SH-SY5Y (cell line): ENCODE measurements at regions not wholly inside any gene's neighbourhood (a gene's known extent, or its start where the extent isn't known, plus 50 kb on each side); places are given as distances from the start of the nearest gene placed in this dataset.

Source experiments
- GATA2 ChIP-seq: IDR thresholded peaks from 2 replicates; pipeline ENCODE4 v1.6.1; 2011; ENCODE audit warnings: mild to moderate bottlenecking, low read depth, low read length
- GATA3 ChIP-seq: IDR thresholded peaks from 2 replicates; pipeline ENCODE4 v1.6.1; 2011; ENCODE audit warnings: low read depth, mild to moderate bottlenecking, low read length, moderate library complexity

DNA sequence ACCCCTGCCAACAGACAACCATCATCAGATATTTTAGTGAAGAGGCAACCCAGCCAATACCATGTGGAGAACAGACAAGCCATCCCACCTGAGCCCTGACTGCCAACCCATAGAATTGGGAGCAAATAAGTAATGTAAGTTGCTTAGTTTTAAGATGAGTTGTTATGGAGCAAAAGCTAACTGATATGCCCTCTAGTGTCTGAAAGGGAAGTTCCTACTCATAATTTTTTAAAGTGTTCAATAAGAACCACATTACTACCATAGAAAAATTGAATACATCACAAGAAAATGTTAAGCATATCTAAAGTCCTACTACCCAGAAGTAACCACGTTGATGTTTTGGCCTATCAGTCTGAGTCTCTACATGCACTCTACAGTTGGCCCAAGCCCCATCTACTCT is 50.8 kb upstream of the SLC36A4 start:
- no peak for TF ChIP-seq GATA3
- TF ChIP-seq GATA2, result no peak

GRCh38 chr11:93249459-93250220 is 51.8 kb upstream of the SLC36A4 start:
- no peak for TF ChIP-seq GATA2
- no peak for TF ChIP-seq GATA3

- no peak for TF ChIP-seq GATA2
- TF ChIP-seq GATA3, result no peak
Observed at GRCh38 chr11:93250326-93250725, 52.5 kb upstream of the SLC36A4 start.

GRCh38 chr11:93251922-93252321 is 54.1 kb upstream of the SLC36A4 start:
- no peak for TF ChIP-seq GATA3
- TF ChIP-seq GATA2, result no peak

DNA sequence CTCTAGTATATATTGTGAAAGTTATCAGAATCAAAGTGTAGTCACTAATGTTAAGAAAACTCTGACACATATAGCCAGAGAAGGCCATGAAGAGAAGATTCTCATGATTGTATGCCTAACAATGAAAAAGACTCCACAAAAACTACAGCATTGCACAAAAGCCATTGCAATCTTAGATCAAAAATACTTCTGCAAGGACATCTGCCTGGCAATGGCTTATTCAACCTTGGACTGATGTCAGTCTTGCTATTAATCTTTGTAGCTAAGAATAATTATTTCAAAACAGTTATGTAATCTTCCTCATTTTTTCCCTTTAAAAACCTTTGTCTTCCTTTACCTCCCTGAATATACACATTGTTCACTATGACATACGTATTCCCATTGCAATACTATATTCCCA is 55.3 kb upstream of the SLC36A4 start:
- TF ChIP-seq GATA2 (no peak), GATA3 (no peak)

DNA sequence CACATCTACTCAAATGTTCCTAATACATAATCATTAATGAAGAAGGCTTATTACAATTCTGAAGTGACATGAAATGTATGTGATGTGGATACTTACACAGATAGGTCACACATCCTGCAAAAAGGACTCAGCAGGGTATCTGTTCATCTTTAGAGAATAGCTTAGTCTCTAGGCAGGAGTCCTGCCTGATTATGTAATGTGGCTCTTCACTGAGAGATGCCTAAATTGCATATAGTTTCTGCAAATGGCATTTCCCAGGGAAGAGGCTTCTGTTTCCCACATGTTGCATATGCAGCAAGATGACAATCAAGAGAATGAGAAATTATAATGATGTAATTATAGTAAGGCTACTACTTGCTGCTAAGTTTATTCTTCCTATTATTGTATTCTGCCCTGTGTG is 58.8 kb upstream of the SLC36A4 start:
- TF ChIP-seq GATA2 (peak; percentile 33; the same call in 1 of the 2 replicates), GATA3 (peak; percentile 38; the same call in 1 of the 2 replicates)

- no peak for TF ChIP-seq GATA3
- TF ChIP-seq GATA2, result no peak
Observed at GRCh38 chr11:93267383-93267782, 63.2 kb upstream of the DEUP1 start.

- no peak for TF ChIP-seq GATA3
- no peak for TF ChIP-seq GATA2
Observed at GRCh38 chr11:93268287-93269040, 62.1 kb upstream of the DEUP1 start.

DNA sequence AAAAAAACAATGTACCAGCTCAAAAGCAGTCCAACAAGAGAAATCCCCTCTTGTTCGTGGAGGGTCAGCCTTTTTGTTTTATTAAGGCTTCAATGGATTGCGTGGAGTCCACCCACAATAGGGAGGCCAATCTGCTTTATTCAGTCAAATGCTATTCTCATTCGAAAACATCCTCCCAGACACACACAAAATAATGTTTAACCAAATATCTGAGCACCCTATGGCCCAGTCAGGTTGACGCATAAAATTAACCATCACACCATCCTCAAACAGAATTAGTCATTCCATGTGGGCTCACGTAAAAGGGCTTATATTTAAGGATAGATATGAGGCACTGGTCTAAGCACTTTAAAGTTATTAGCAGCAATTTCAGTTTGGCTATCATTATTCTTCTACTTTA is 58.9 kb upstream of the DEUP1 start:
- TF ChIP-seq GATA2 (no peak), GATA3 (no peak)

DNA sequence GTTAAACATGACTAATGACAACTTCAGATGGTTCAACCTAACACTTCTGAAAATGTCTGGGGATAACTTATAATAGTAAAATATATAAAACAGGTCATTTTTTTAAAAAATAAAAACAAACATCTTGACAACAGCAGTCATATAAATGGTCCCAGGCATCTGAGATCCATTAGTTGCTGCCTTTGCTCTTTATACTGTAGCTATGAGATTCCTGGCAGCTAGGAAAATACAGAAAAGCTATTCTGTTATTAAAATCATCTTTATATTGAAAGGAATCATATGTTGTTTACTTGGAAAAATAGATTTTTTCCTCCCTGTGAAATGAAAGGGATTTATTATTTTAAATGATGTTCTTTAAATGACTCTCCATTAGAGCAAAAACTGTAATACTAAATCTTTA is 55.7 kb upstream of the DEUP1 start:
- no peak for TF ChIP-seq GATA2
- no peak for TF ChIP-seq GATA3

DNA sequence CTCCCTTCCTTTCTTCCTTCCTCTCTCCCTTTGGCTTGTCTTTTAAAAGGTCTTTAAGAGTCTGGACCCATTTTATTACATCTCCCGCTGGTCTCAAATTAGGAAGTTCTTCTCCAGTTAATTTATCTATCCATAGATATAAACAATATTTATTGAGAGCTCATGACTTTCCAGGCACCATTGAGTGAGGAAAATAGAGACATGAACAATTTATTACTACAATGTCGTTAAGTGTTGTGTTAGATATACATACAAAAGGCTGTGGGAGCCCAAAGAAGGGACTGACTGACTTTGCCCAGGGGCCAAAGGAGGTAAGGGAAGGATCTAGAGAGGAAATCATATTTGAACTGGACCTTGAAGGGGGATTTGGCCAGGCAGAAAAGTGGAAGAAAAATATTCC is 51.6 kb upstream of the DEUP1 start:
- TF ChIP-seq GATA3 (no peak), GATA2 (no peak)

DNA sequence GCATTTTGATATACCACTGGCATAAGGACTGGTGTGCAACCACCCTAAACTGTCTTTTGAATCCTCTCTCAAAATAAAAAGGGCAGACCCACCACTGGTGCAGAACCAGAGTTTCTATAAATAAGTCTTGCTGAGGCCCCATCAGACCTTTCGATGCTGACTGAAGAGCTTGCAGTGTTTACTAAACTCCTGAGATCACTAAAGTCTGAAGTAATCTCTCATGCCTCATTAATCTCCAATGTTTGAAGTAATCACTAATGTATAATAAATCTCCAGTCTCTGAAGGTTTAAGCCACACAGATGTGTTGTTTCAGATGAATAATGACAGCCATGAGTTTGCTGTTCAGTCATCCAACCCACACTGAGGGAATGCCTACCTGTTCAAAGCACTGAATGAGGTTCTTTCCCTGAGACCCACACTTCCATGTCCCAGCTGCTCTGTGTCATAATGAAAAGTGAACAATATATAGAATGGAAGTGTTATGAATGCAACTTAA is 50.6 kb upstream of the DEUP1 start:
- TF ChIP-seq GATA2, result no peak
- TF ChIP-seq GATA3, result no peak
